Muscle of leg (tissue), 3 donors: ENCODE measurements at regions not wholly inside any gene's neighbourhood (a gene's known extent, or its start where the extent isn't known, plus 50 kb on each side); places are given as distances from the start of the nearest gene placed in this dataset.
A peak's percentile ranks its signal among the peaks of the same experiment; 100 is the strongest.

Source experiments
- DNase-seq: peaks from one replicate; pipeline ENCODE4 v3.0.0; 2013
- H3K27ac ChIP-seq: one replicate; pipeline ENCODE4 v1.5.1; 2013; ENCODE audit warnings: mild to moderate bottlenecking, low read length, control low read depth
- H3K27me3 ChIP-seq: one replicate; pipeline ENCODE4 v1.6.1; 2013; ENCODE audit warnings: low read length; ENCODE audit not compliant: control insufficient read depth, insufficient read depth
- H3K36me3 ChIP-seq: one replicate; pipeline ENCODE4 v1.6.1; 2013; ENCODE audit warnings: low read length; ENCODE audit not compliant: control insufficient read depth, insufficient read depth
- H3K4me1 ChIP-seq: one replicate; pipeline ENCODE4 v1.6.1; 2013; ENCODE audit warnings: low read length; ENCODE audit not compliant: control insufficient read depth, insufficient read depth
- H3K4me3 ChIP-seq: one replicate; pipeline ENCODE4 v1.5.1; 2013; ENCODE audit warnings: low read length, control low read depth
- H3K9me3 ChIP-seq: replicated peaks from 2 replicates; pipeline ENCODE4 v1.6.1; 2013; ENCODE audit warnings: low read depth, low read length; ENCODE audit not compliant: control insufficient read depth
- WGBS: methylation state at CpG from one replicate; pipeline ENCODE4 v1.1.5; 2013; ENCODE audit warnings: missing lambda C conversion rate; ENCODE audit not compliant: insufficient coverage; 5-methylcytosine and 5-hydroxymethylcytosine counted together

DNA sequence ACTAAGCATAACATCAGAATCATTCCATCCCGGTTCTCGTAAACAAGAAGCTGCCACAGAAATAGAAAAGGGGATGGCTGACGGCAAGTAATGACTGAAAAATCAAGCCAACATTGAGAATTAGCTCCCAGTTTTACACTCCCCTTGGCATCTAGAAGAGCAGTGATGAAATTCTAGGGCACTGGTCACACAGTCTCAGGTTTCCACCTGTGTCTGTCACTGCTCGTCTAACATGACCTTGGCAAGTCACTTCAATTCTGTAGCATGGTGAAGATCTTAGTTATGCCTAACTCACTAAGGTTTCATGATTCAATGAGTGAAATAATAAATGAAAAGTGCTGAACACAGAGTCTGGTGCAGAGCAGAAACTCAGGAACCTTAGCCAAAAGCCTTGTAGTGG is 272.3 kb upstream of the ARRDC4 start:
- 84% methylated on average over 3 of the region's 4 CpGs for WGBS
- no peaks in the 10 kb centered on the region for H3K27me3 ChIP-seq
- no peaks in the 10 kb centered on the region for H3K36me3 ChIP-seq
- H3K27ac ChIP-seq, result no peak overlapping the region
- peaks cover 10% of the 10 kb centered on the region for H3K4me1 ChIP-seq
- no peak overlapping the region for H3K4me3 ChIP-seq
- DNase-seq, result no peak
- H3K9me3 ChIP-seq, result no peaks in the 10 kb centered on the region

DNA sequence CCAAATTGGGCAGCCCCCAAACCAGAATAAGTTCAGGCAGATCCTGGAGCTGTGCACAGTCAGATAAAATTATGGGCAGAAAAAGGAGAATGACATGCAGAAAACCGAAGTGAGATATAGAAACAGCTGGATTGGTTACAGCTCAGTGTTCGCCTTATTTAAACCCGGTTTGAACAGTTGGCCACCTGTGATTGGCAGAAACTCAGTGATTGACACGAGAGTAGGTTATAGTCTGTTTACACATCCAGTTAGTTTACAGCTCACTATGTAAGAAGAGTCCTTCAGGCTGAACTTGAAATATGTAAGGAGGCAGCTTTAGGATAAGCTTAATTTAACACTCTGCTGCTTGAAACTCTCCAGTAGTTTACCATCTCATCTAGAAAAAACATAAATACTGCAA is 271.6 kb upstream of the ARRDC4 start:
- Histone ChIP-seq H3K27ac (no peak overlapping the region), H3K36me3 (no peaks in the 10 kb centered on the region), H3K9me3 (no peaks in the 10 kb centered on the region), H3K27me3 (no peaks in the 10 kb centered on the region), H3K4me1 (peaks cover 10% of the 10 kb centered on the region), H3K4me3 (no peak overlapping the region)
- DNase-seq, result no peak
- 71% methylated on average over 2 of the region's 4 CpGs for WGBS

GRCh38 chr15:97691078-97691477 is 269.4 kb upstream of the ARRDC4 start:
- Histone ChIP-seq H3K9me3 (no peaks in the 10 kb centered on the region), H3K36me3 (no peaks in the 10 kb centered on the region), H3K27me3 (no peaks in the 10 kb centered on the region), H3K27ac (no peak overlapping the region), H3K4me1 (peaks cover 10% of the 10 kb centered on the region), H3K4me3 (no peak overlapping the region)
- WGBS, result no CpG with 5 or more reads among the region's 3 CpGs
- peak; percentile 24 for DNase-seq

GRCh38 chr15:97691799-97692198 is 268.7 kb upstream of the ARRDC4 start:
- no peak overlapping the region for H3K27ac ChIP-seq
- H3K4me3 ChIP-seq, result no peak overlapping the region
- peaks cover 10% of the 10 kb centered on the region for H3K4me1 ChIP-seq
- H3K9me3 ChIP-seq, result no peaks in the 10 kb centered on the region
- no peak for DNase-seq
- 65% methylated on average over 3 of the region's 5 CpGs for WGBS
- no peaks in the 10 kb centered on the region for H3K36me3 ChIP-seq
- no peaks in the 10 kb centered on the region for H3K27me3 ChIP-seq

GRCh38 chr15:97692301-97693015 is 268.0 kb upstream of the ARRDC4 start:
- peaks cover 10% of the 10 kb centered on the region for H3K4me1 ChIP-seq
- H3K27me3 ChIP-seq, result no peaks in the 10 kb centered on the region
- no peaks in the 10 kb centered on the region for H3K36me3 ChIP-seq
- H3K27ac ChIP-seq, result no peak overlapping the region
- WGBS, result 48% methylated on average over 16 of the region's 17 CpGs
- no peak overlapping the region for H3K4me3 ChIP-seq
- no peaks in the 10 kb centered on the region for H3K9me3 ChIP-seq
- DNase-seq, result peak; percentile 68

DNA sequence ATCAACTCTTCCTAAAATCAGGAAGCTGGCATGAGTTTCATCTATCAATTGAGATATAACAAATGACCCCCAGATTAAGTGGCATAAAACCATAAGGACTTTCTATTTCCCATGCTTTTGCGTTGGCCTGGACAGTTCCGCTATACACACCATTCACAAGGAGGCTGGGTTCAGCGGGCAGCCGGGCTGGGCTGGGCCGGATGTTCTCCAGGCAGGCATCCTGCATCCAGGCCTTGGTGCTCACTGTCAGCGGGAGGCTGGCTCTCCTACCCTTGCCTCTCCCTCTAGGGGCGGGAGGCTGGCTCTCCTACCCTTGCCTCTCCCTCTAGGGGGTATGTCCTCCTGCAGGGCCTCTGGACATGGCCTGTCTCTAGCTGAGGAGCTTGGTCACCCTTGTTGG is 266.0 kb upstream of the ARRDC4 start:
- H3K4me3 ChIP-seq, result no peak overlapping the region
- H3K9me3 ChIP-seq, result no peaks in the 10 kb centered on the region
- no peaks in the 10 kb centered on the region for H3K36me3 ChIP-seq
- WGBS, result 95% methylated on average over 7 of the region's 7 CpGs
- H3K27me3 ChIP-seq, result no peaks in the 10 kb centered on the region
- H3K4me1 ChIP-seq, result peaks cover 10% of the 10 kb centered on the region
- H3K27ac ChIP-seq, result no peak overlapping the region
- DNase-seq, result no peak

DNA sequence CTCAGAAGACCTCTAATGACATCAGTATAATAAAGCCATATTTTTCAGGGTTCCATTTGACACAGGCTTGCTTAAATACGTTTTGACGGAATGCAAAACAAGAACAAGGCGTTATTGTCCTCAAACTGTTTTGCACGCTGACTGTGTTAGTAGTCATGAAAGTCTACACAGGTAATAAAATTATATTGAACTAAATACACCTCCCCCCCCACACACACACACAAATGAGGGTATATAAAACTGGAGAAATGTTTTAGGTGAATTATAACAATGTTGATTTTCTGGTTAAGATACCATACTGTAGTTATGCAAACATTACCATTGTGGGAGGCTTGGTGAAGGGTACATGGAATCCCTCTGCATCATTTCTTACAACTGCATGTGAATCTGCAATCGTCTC is 257.1 kb upstream of the ARRDC4 start:
- Histone ChIP-seq H3K4me1 (no peaks in the 10 kb centered on the region), H3K27me3 (no peaks in the 10 kb centered on the region), H3K27ac (no peak overlapping the region), H3K4me3 (no peak overlapping the region), H3K36me3 (no peaks in the 10 kb centered on the region), H3K9me3 (no peaks in the 10 kb centered on the region)
- WGBS, result 88% methylated on average over 1 of the region's 5 CpGs
- no peak for DNase-seq

DNA sequence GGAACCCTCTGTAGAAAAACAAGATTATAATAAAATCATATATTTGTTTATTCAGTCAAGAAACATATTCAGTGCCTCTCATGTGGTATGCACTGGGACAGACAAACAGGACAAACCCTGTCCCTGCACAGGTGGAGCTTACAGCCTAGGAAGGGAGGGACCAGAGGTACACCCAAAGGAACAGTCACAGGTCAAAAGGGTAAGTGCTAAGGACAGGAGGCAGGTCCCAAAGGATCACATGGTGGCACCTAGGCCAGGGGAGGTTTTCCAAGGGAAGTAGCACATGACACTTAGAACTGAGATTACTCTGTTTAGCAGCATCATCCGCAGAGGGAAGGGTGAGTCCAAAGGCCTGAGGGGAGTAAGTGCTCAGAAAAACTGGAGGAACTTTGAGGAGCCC is 254.4 kb upstream of the ARRDC4 start:
- Histone ChIP-seq H3K27me3 (no peaks in the 10 kb centered on the region), H3K36me3 (no peaks in the 10 kb centered on the region), H3K4me1 (no peaks in the 10 kb centered on the region), H3K27ac (no peak overlapping the region), H3K4me3 (no peak overlapping the region), H3K9me3 (no peaks in the 10 kb centered on the region)
- DNase-seq, result no peak
- WGBS, result 82% methylated on average over 1 of the region's 1 CpG

DNA sequence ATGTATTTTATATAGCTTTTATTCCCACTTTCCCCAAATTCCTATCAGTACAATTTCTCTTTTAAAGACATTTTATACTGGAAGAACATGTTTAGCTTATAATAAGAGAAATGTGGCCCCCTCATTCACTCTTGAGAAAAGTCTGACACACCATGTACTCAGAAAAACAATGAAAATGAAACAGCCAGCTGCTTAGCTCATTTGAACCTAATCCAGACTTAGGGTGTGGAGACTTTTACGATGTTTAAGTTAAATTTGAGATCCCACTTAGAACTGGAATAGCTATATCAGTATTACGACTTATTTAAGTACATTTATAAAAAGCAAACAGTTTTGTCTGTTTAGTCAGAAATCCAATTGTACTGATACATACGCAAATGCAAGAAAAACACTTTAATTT is 252.3 kb upstream of the ARRDC4 start:
- no peaks in the 10 kb centered on the region for H3K36me3 ChIP-seq
- no CpG with 5 or more reads among the region's 3 CpGs for WGBS
- H3K27me3 ChIP-seq, result no peaks in the 10 kb centered on the region
- H3K4me1 ChIP-seq, result no peaks in the 10 kb centered on the region
- H3K27ac ChIP-seq, result no peak overlapping the region
- no peaks in the 10 kb centered on the region for H3K9me3 ChIP-seq
- H3K4me3 ChIP-seq, result no peak overlapping the region
- DNase-seq, result peak; percentile 82

- no peak overlapping the region for H3K27ac ChIP-seq
- no peaks in the 10 kb centered on the region for H3K4me1 ChIP-seq
- H3K36me3 ChIP-seq, result no peaks in the 10 kb centered on the region
- H3K27me3 ChIP-seq, result no peaks in the 10 kb centered on the region
- no peak overlapping the region for H3K4me3 ChIP-seq
- no CpG with 5 or more reads among the region's 5 CpGs for WGBS
- no peaks in the 10 kb centered on the region for H3K9me3 ChIP-seq
- DNase-seq, result no peak
Measured at GRCh38 chr15:97712530-97712929, 248.0 kb upstream of the ARRDC4 start.

GRCh38 chr15:97717806-97718205 is 242.7 kb upstream of the ARRDC4 start:
- H3K9me3 ChIP-seq, result no peaks in the 10 kb centered on the region
- DNase-seq, result no peak
- H3K27me3 ChIP-seq, result no peaks in the 10 kb centered on the region
- no peak overlapping the region for H3K4me3 ChIP-seq
- H3K36me3 ChIP-seq, result no peaks in the 10 kb centered on the region
- no peak overlapping the region for H3K27ac ChIP-seq
- no peaks in the 10 kb centered on the region for H3K4me1 ChIP-seq
